Activated T-helper 1 cell treated with anti-CD3 and anti-CD28 coated beads, Interleukin-12 subunit alpha, Interleukin-12 subunit beta, Interleukin-2, Interleukin-4 antibody, amounts not matched to agents 30 ng/mL and 10 ng/mL and 1 ng/mL, durations not matched to agents 14 hours and 24 hours and 36 hours (primary cell): ENCODE measurements at regions not wholly inside any gene's neighbourhood (a gene's known extent, or its start where the extent isn't known, plus 50 kb on each side); places are given as distances from the start of the nearest gene placed in this dataset.
"Not testable (repeated sequence)": the region's sequence is repeated elsewhere in the genome, so short reads cannot be mapped to it uniquely, and the experiment has no call there.

Experiments
- DNase-seq: peaks from one replicate; pipeline ENCODE4 v3.0.0; 2021; ENCODE audit warnings: low spot score
- H3K27ac Mint-ChIP-seq: one replicate; pipeline ENCODE4 v1.8.0; 2021; ENCODE audit warnings: mild to moderate bottlenecking, mixed read lengths
- H3K27me3 Mint-ChIP-seq: one replicate; pipeline ENCODE4 v1.8.0; 2022; ENCODE audit warnings: mild to moderate bottlenecking, moderate library complexity, mixed read lengths; ENCODE audit not compliant: insufficient read depth
- H3K36me3 Mint-ChIP-seq: one replicate; pipeline ENCODE4 v1.8.0; 2021; ENCODE audit warnings: low read depth, mixed read lengths
- H3K4me1 Mint-ChIP-seq: one replicate; pipeline ENCODE4 v1.8.0; 2021; ENCODE audit warnings: low read depth, mixed read lengths
- H3K4me3 Mint-ChIP-seq: one replicate; pipeline ENCODE4 v1.8.0; 2021; ENCODE audit warnings: mild to moderate bottlenecking, moderate library complexity, mixed read lengths
- H3K9me3 Mint-ChIP-seq: one replicate; pipeline ENCODE4 v1.8.0; 2021; ENCODE audit warnings: mixed read lengths
- intact Hi-C: fragments of 100-400 bp; cut with micrococcal nuclease; formaldehyde crosslinking; loops from one replicate; pipeline ENCODE4 v1.15.1; 2024

DNA sequence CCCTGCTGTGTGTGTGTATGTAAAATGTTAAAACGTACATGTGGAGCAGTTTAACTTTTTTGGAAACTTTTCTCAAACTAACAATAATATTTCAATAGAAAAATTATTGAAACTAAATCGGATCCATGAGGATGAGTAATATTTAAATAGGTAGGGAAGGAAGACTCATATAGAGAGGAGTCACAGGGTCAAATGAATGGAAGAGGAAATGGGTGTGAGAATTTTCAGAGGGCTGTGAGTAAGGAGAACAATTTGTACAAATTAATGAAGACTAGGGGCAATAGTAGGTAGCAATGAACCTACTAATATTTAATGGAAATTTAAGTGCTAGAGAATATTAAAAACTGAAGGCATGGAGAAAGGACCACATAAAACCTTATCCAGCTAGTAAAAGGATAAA lies 290.7 kb upstream of the PCDH18 start:
- no peak for DNase-seq
- Mint-ChIP-seq H3K36me3 (no peaks in the 10 kb centered on the region), H3K4me3 (no peak overlapping the region), H3K27ac (no peak overlapping the region), H3K4me1 (no peaks in the 10 kb centered on the region), H3K9me3 (no peaks in the 10 kb centered on the region), H3K27me3 (no peaks in the 10 kb centered on the region)
- intact Hi-C loops, result loop anchor here (5.0 kb wide), 2 partner anchors 269 to 859 kb away; no protein-coding TSS in a partner anchor

DNA sequence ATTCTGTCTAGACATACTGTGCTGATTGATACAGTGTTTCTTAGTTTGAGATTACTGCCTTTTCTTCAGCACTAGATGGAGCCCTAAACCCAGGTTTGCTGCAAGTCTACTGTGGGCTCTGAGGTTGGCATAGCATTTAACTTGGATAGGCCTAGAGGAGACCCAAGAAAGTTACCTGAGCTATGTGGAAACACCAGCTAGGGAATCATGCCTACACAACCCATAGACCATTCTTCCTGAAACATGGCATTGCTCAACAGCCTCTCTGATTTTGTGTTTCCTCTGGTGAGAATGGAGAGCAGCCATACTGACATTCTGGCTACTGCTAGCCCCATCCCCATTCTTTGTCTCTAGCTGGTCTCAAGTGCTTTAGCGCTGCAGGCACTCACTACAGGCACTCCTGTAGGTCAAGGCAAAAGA lies 287.7 kb upstream of the PCDH18 start:
- no peak for DNase-seq
- no peaks in the 10 kb centered on the region for H3K9me3 Mint-ChIP-seq
- H3K27ac Mint-ChIP-seq, result no peak overlapping the region
- H3K27me3 Mint-ChIP-seq, result no peaks in the 10 kb centered on the region
- H3K36me3 Mint-ChIP-seq, result no peaks in the 10 kb centered on the region
- H3K4me1 Mint-ChIP-seq, result no peaks in the 10 kb centered on the region
- H3K4me3 Mint-ChIP-seq, result no peak overlapping the region
- intact Hi-C loops, result loop anchor here (5.0 kb wide), 2 partner anchors 272 to 862 kb away; no protein-coding TSS in a partner anchor

DNA sequence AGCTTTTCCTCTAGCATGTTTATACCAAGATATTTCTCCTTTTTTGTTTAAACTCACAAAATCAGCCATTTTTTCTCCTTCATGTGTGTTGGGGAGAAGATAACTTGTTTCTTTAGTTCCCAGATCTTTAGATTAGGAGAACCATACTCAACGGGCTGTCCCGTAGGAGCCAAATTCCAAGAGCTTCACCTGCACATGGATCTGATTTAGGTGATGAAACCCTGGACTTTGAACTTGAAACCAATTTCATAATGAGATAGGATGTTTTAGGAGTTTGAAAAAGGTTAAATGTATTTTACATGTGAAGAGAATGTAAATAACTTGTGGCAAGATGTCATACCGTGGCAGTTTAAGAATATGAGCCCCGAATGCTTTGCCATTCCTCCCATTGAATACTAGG lies 280.0 kb upstream of the PCDH18 start:
- Mint-ChIP-seq H3K27me3 (no peaks in the 10 kb centered on the region), H3K36me3 (no peaks in the 10 kb centered on the region), H3K27ac (no peak overlapping the region), H3K4me1 (no peaks in the 10 kb centered on the region), H3K4me3 (no peak overlapping the region), H3K9me3 (no peaks in the 10 kb centered on the region)
- no peak for DNase-seq
- intact Hi-C loops, result no loop called here

DNA sequence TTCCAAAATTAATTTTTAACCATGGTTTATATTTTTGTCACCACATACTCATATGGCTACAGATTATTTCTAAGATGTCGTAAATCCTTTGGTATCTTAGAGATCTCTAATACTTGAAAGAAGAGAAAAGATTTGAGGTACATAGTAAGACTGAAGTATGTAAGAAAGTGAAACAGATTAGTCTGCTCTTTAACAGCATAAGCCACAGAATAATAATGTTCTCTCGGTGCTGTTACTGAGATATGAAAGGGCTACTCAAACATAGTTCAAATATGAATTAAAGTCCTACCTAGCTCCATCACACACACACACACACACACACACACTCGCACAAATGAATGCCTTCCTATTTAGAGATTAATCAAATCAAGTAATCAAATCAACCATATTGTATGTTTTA lies 274.1 kb upstream of the PCDH18 start:
- DNase-seq, result no peak
- Mint-ChIP-seq H3K9me3 (no peaks in the 10 kb centered on the region), H3K27ac (no peak overlapping the region), H3K27me3 (no peaks in the 10 kb centered on the region), H3K4me1 (no peaks in the 10 kb centered on the region), H3K36me3 (no peaks in the 10 kb centered on the region), H3K4me3 (no peak overlapping the region)
- intact Hi-C loops, result no loop called here

DNA sequence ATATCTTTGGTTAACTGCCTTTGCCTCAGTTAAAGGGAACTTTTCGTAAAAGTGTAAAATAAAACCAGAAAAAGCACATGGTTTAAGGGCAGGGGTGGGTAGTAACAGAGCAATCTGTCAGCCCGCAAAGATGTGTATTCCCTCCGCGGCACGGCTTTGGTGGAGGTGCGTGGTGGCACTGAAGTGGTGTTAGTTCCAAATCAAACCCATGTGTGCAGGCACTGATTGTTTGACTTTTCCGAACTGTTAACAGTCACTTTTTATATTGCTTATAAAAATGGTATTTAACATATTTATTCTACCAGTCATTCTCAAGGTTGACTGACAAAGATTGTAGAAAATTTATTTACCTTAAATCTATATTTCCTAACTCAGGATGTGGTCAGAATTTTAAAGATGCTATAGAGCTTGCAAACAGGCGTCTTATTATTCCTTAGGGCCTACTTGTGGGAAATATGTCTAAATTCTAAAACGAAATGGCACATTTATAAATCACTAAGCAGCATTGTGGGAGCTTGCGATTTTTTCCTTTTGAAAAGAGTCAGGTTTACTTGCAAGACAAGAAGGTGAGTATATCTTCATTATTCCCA lies 272.7 kb upstream of the PCDH18 start:
- no peaks in the 10 kb centered on the region for H3K4me1 Mint-ChIP-seq
- intact Hi-C loops, result no loop called here
- no peak overlapping the region for H3K27ac Mint-ChIP-seq
- H3K9me3 Mint-ChIP-seq, result no peaks in the 10 kb centered on the region
- no peaks in the 10 kb centered on the region for H3K36me3 Mint-ChIP-seq
- no peak overlapping the region for H3K4me3 Mint-ChIP-seq
- DNase-seq, result no peak
- H3K27me3 Mint-ChIP-seq, result no peaks in the 10 kb centered on the region

DNA sequence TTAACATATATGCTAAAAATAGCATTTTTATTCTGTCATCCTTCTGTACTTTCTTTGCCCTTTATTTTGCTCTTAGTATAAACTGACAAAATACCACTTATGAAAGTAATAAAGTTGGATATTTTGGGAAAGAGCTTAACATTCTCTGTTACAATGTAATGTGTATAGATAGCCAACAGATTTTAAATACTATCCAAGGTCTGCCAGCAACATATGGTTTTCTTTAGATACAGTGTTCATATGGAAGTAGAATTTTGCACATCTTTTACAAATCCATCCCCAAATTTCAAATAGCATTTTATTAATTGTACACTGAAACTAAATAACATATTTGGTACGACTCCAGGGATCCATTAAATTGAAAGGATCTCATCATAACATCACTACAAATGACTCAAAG lies 268.6 kb upstream of the PCDH18 start:
- no peaks in the 10 kb centered on the region for H3K9me3 Mint-ChIP-seq
- no peaks in the 10 kb centered on the region for H3K27me3 Mint-ChIP-seq
- H3K4me1 Mint-ChIP-seq, result no peaks in the 10 kb centered on the region
- no peak overlapping the region for H3K4me3 Mint-ChIP-seq
- H3K27ac Mint-ChIP-seq, result no peak overlapping the region
- no peak for DNase-seq
- H3K36me3 Mint-ChIP-seq, result no peaks in the 10 kb centered on the region
- intact Hi-C loops, result no loop called here

DNA sequence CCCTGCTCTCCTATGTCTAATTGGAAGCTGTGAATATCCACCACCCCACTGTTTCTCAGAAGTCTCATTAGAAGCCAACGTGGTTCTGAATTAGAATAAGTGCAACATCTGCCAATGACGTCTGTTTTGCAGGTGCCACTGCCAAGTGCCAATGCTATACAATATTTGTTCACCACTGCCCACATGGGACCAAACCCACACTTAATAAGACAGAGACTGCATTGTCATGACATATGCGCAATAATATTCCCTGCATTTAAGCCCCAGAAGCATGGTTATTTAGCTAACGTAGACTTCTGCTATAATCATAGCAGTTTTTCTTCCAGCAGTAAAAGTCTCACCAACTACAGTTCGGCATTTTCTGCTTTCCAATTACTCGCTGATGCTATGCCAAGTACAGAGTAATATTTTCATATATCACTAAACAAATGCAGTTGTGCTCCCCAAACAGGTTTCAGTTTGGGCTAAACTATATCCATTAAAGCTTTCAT lies 262.5 kb upstream of the PCDH18 start:
- Mint-ChIP-seq H3K4me3 (no peak overlapping the region), H3K9me3 (no peaks in the 10 kb centered on the region), H3K4me1 (no peaks in the 10 kb centered on the region), H3K27ac (no peak overlapping the region), H3K36me3 (no peaks in the 10 kb centered on the region), H3K27me3 (no peaks in the 10 kb centered on the region)
- no peak for DNase-seq
- intact Hi-C loops, result no loop called here

DNA sequence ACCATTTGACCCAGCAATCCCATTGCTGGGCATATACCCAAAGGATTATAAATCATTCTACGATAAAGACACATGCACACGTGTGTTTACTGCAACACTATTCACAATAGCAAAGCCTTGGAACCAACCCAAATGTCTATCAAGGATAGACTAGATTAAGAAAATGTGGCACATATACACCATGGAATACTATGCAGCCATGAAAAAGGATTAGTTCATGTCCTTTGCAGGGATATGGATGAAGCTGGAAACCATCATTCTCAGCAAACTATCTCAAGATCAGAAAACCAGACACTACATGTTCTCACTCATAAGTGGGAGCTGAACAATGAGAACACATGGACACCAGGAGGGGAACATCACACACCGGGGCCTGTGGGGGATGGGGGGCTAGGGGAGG lies 257.0 kb upstream of the PCDH18 start:
- H3K27me3 Mint-ChIP-seq, intact Hi-C loops, H3K4me3 Mint-ChIP-seq, H3K27ac Mint-ChIP-seq, H3K4me1 Mint-ChIP-seq, H3K9me3 Mint-ChIP-seq, H3K36me3 Mint-ChIP-seq, DNase-seq: not testable (repeated sequence)

DNA sequence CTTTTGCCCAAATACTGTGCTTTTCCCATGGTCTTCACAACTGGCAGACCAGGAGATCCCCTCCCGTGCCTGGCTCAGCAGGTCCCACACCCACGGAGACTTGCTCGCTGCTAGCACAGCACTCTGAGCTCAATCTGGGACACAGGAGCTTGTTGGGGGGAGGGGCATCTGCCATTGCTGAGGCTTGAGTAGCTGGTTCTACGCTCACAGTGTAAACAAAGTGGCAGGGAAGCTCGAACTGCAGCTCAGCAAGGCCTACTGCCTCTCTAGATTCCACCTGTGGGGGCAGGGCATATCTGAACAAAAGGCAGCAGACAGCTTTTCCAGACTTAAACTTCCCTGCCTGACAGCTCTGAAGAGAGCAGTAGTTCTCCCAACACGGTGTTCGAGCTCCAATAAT lies 251.6 kb upstream of the PCDH18 start:
- H3K4me3 Mint-ChIP-seq, H3K9me3 Mint-ChIP-seq, H3K36me3 Mint-ChIP-seq, H3K4me1 Mint-ChIP-seq, intact Hi-C loops, H3K27ac Mint-ChIP-seq, DNase-seq, H3K27me3 Mint-ChIP-seq: not testable (repeated sequence)

DNA sequence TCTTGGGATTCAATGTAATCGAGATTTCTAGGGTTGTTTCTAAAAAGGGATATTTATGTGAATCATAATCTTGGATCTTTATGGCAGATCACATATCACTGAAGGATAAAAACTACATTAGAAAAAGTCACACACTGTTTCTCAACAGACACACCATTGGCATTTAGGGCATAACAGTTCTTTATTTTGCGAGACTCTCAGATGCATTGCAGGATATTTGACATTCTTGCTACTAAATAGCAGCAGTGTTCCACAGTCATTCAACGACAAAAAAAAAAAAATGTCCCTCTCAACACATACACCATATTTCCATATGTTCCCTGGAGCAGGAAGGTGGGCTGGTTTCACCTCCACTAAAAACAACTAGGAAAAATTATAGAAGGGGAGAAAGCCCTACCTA lies 243.4 kb upstream of the PCDH18 start:
- Mint-ChIP-seq H3K36me3 (no peaks in the 10 kb centered on the region), H3K27me3 (no peaks in the 10 kb centered on the region), H3K4me3 (no peak overlapping the region), H3K4me1 (no peaks in the 10 kb centered on the region), H3K27ac (no peak overlapping the region), H3K9me3 (no peaks in the 10 kb centered on the region)
- intact Hi-C loops, result no loop called here
- DNase-seq, result no peak

DNA sequence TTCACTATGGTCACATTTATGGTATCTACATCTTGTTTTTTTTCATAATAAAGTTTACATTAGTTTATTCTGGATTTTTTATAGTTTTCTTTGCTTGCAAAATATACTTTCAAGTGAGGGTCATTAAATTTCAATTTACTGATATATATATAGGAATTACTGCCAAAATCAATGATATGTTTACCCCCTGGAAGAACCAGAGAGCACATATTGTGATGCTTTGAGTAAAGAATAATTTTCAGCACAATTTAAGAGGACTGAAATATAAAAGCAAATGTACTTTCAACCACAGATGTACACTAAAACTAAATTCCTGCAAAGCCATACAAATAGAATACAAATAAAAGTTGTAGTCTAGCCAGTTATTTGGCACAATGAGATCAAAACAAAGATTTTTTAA lies 242.2 kb upstream of the PCDH18 start:
- intact Hi-C loops, result no loop called here

DNA sequence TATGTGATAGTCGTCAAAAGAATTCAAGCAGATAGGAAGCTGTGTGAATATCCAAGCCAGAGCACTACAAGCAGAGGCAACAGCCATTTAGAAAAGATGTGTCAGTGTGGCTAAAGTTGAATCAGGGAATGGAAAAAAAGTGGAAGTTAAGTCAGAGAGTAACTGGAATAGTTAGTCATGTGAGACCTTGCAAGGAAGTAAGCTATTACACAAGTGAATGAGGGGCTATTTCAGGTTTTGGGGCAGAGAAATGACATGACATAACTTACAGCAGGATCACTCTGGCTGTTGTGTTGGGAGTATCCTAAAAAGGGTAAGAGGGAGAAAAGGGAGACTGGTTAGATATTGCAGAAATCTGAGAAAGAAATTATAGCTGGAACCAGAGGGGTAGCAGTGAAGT lies 236.6 kb upstream of the PCDH18 start:
- DNase-seq, result no peak
- H3K4me1 Mint-ChIP-seq, result no peaks in the 10 kb centered on the region
- intact Hi-C loops, result no loop called here
- H3K9me3 Mint-ChIP-seq, result no peaks in the 10 kb centered on the region
- H3K27ac Mint-ChIP-seq, result no peak overlapping the region
- H3K36me3 Mint-ChIP-seq, result no peaks in the 10 kb centered on the region
- no peak overlapping the region for H3K4me3 Mint-ChIP-seq
- H3K27me3 Mint-ChIP-seq, result no peaks in the 10 kb centered on the region

More for the DNA sequence above, 242.2 kb upstream of the PCDH18 start:
- Mint-ChIP-seq H3K27ac (no peak overlapping the region), H3K4me3 (no peak overlapping the region), H3K4me1 (no peaks in the 10 kb centered on the region), H3K27me3 (no peaks in the 10 kb centered on the region), H3K9me3 (no peaks in the 10 kb centered on the region), H3K36me3 (no peaks in the 10 kb centered on the region)
- no peak for DNase-seq

DNA sequence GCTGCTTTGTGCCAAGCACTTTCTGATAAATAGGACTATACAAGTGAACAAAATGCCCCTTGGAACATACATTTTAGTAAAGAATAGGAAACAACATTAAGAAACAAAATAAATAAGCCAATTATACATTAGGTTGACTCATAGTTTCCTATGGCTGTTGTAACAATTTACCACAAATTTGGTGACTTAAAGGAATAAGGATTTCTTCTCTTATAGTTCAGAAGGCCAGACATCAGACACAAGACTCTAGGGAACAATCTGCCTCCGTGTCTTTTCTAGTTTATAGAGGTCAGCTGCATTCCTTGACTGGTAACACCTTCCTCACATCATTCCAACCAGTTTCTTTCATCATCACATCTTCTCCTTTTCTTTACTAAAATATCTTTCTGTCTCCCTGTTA lies 235.9 kb upstream of the PCDH18 start:
- intact Hi-C loops, result no loop called here
- H3K4me1 Mint-ChIP-seq, result no peaks in the 10 kb centered on the region
- H3K36me3 Mint-ChIP-seq, result no peaks in the 10 kb centered on the region
- no peaks in the 10 kb centered on the region for H3K9me3 Mint-ChIP-seq
- H3K27me3 Mint-ChIP-seq, result no peaks in the 10 kb centered on the region
- no peak overlapping the region for H3K4me3 Mint-ChIP-seq
- H3K27ac Mint-ChIP-seq, result no peak overlapping the region
- no peak for DNase-seq

DNA sequence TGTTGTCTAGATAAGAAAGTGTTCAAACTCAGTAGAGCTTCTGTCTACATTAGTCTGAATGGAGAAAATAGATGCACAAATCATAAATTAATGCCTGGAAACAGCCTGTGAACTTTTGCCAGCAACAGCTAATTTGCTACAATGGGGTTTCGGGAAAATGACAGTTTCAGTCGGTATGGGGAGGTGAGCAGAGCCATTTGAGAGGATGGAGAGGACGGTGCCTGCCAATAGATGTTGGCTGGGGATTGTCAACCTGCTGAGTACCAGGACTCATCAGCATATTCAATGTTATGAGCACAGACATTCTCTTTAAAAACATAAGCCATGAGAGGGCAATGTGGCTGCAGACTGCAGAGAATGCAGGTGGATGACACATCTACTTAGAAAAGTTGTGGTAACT lies 230.3 kb upstream of the PCDH18 start:
- Mint-ChIP-seq H3K27ac (no peak overlapping the region), H3K4me1 (no peaks in the 10 kb centered on the region), H3K27me3 (no peaks in the 10 kb centered on the region), H3K36me3 (no peaks in the 10 kb centered on the region), H3K4me3 (no peak overlapping the region), H3K9me3 (no peaks in the 10 kb centered on the region)
- DNase-seq, result no peak
- intact Hi-C loops, result no loop called here
